Fibroblast of gingiva (primary cell): ENCODE measurements at regions not wholly inside any gene's neighbourhood (a gene's known extent, or its start where the extent isn't known, plus 50 kb on each side); places are given as distances from the start of the nearest gene placed in this dataset.

Source experiments
- DNase-seq: peaks from one replicate; pipeline ENCODE4 v3.0.0-alpha.2; 2011; ENCODE audit warnings: low read depth

DNA sequence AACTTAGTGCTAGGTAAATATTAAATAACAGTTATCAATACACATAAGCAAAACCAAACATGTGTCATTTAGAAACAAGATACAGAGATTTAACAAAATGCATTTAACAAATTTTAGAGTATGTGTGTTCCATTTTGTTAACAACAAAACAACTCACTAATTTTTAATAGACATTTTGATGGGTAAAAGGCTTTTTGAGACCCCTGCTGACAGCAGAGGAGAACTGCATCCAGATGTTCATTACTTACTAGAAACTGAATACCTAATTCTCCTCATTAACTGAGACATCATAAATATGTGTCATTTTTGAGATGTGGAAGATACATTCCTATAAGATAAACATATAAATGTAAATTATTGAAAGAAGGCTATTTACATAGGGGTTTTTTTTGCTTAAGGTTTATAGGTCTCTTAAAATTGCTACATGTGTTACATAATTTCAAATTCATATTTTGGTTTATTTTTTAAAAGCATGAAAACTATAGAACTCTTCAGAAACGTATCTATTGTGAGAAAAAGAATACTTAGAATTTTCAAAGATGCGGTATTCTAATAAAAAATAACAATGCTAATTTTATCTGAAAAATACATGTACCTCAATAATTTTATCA is 1009.8 kb downstream of the TUSC7 start:
- peak; percentile 21 for DNase-seq

DNA sequence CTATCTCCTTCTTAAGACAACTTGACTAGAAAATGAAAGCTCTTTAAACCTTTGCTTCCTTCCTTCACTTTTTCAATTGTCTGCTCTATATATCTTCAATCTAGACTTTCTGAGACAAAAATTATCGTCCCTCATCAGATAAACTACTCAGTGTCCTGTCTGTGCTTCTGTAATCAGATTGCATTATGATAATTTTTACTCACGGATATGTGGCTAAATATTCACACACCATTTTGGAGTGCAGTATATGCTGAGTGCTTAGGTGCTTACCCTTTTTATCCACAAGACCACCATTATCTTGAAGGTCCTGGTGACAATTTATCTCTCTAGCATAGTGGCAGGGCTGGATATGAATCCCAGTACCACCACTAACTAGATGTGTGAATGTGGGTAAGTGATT is 1012.3 kb downstream of the TUSC7 start:
- no peak for DNase-seq

DNA sequence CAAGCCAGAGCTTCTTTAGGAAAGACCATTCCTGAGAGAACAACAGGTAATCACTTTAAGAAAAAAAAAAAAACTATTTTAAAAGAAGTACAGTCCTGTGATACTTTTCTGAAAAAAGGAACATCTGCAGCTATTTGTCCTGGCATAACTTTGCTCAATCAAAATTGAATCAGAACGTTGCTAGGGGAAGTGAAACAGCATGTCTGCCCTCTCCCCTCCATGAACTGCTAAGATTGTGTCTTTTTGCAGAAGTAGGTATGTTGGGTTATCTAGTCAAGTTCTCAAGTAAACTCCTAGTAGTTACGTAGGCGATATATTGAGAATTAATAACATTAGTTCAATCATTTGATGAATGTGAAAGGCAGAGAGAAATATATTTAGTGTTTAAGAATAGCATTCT is 1013.3 kb downstream of the TUSC7 start:
- no peak for DNase-seq

DNA sequence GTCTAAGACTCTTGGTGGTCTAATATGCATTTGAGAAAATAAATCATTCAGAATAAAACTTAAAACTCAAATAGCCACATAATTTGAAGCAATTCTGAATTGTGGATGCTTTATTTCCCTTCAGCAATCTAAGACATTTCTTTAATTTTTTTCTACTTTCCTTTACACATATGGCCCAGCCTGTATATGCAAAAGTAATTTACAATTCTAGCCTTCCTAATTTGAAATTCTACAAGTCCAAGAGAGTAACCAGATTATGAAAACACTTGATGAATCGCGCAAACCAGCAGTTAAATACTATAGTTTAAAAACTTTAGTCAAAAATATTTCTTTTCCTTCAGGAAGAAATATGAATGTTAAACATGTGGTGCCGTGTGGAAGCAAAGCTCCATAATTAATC is 1014.2 kb downstream of the TUSC7 start:
- no peak for DNase-seq

DNA sequence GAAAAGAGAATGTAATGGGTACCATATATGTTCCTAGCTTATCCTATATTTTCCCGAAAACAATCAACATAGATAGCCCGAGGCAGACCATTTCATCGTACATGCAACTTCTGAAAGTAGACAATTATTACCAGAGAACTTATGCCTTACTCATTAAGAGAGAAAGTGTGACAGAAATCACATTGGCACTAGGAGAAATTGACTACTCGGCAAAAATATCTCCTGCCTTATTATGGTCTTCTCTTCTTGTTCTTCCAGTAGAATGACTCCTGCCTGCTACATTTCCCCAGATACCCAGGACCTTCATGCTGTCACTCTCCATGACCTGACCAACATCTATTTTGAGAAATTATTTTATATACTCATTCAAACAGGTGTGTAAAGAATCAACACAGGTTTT is 1015.7 kb downstream of the TUSC7 start:
- DNase-seq: no peak

DNA sequence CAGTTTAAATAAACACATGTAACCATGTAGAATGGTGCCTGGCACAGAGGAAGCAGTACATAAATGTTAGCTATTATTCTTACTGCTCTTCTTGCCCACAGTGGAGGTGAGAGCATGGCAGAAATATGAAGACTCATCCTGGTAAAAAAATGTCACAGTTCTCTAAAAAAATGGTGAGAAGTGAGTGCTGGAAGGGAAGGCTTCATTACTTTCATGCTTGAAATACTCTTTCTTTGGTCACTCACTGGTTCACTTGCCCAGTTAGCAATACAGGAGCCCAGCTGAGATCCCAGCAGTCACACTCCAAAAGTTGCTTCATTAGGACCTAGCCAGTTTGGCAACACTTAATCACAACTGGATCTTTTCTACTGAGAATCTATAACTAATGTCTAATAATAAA is 1017.2 kb downstream of the TUSC7 start:
- no peak for DNase-seq

DNA sequence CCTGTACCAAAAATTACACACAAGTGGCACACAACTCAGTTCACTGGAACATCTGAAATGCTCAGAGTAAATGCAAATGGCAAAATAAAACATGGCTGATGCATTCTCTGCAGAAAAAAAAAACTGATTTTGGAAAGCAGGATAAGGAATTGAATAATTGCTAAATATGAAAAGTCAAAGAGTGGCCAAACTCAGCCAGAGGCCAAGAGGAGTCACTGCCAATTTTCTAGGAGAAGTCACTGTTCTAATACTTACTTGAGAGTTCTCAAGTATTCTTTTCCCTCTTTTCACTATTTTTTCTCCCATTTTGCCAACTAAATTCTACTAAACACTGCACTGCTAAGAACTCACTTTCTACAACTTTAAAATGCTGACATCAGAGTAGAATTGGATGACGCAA is 1018.6 kb downstream of the TUSC7 start:
- no peak for DNase-seq

DNA sequence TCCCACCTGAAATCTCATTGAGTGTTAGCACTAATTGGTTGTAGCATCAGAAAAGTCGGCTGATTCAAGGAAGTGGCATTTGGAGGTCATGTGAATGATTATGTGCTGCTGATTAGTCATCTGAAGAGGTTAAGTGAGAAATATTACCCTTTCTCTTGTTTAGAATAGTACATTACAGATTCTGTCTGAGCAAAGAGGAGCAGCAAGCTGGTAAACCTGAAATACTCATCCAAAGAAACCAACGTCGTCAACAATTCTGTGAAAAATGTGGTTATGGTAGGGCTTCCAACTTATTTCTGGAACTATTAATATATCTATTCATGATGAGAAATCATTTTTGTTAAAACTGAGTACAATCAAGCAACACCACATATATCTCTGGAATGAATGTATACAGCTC is 1024.9 kb downstream of the TUSC7 start:
- peak; percentile 38 for DNase-seq

DNA sequence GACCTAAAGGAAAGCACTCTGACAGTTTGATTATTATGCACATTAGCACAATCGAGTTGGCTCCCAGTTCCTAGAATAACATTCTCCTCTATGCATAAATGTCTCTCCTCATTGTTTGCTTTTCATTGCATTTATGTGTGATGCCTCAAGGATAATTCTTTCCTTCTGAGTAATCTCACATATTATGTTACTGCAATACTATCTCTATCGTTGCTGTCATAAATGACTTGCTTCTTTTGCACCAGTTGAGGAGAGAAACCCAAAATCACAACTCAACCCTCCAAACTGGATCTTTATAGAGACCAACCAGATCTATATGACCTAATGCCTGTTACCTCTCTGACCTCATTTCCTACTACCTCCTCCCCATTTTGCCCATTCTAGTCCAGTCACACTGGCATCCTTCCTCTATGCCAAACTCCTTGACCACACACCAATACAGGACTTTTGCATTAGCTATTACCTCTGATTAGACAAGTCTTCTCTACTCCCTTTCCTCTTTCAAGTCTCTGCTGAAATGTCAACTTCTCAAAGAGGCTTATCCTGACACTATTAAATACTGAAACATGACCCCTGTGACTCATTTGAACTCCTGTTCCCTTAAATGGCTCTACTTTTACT is 1026.0 kb downstream of the TUSC7 start:
- DNase-seq: peak; percentile 82

DNA sequence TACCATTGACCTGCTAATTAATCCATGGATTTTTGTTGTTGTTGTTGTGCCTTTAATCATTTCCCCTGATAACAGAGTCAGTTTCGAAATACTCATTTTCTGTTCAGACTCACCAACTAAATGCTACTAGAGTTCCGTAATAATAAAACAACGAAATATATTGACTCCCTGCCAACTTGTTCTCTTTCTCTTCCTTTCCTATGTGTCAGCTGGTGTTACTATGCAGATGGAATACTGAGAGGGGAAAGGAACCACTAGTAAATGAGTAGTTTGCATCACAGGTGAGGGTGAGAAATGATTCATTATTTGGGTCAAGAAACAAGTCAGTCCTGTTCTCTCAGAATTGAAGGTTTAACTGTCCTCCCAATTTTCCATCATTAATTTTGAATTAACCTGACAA is 1027.3 kb downstream of the TUSC7 start:
- DNase-seq: no peak

DNA sequence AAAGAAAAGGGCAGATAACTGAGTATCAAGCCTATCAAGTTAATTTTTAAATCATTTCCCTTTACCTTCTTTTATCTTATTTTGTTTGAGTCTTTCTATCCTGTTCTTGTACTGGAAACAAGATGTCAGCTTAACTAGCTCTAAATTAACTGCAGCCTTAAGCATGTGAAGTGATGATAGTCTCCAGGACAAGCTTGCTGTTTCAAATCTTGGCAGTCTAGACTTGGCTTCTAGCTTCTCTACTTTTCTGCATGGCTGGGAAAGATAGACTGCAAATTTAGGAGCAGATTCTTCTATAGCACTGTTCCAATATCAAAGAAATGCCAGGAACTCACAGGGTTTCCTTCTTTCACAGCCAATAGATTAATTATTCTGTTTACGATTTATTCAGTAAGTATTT is 1034.4 kb downstream of the TUSC7 start:
- DNase-seq: no peak

DNA sequence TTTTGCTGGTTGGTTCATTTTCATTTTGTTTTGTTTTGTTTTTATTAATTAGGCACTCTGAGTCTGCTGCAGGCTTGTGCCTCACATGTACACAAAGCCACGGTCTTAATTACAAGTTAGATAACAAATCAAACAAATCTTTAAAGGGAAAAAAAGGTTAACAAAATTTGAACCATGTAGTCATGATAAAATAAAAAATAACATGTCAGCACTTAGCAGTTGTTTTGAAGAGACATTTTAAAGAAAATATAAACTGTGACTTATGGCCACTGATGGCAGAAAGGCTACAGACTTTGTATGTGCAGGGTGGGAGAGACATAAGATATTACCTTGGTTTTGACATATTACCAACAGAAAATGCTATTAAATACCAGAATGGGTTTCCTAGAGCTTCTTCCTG is 1035.4 kb downstream of the TUSC7 start:
- DNase-seq: no peak

DNA sequence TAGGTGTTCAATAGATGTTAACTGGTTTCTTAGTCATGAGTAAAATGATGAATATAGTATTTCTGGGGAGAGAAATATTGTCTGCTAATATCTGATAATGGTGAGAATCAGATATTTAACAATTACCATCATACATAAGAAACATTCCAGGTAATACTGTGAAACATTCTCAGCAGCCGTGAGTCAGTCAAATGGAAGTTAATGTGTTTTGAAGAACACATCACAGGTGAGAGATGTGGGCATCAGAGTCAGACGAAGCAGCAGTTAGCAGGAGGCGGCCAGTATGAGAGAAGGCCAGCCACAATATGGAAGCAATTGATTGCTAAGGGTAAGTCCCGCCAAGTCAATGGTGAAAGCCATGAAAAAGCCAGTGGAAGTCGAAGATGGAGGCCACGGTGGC is 1035.9 kb downstream of the TUSC7 start:
- no peak for DNase-seq

DNA sequence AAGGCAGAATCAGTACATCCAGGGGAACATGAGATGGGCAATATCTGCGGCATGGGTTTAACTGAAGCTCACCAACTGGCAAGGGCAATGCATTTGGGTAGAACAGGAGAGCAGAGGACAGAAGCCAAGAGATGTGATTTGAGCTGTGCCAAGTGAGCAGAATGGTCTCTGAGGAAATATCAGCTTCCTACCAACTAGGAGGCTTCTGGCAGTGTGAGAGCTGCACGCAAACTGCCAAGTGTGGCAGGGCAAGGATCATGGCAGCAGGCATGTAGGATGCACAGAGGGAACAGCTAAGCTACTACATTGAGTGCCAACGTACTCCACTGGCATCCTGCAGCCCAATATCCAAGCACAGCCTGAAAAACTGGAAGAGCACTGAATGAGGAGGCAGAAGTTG is 1036.5 kb downstream of the TUSC7 start:
- peak; percentile 47 for DNase-seq

DNA sequence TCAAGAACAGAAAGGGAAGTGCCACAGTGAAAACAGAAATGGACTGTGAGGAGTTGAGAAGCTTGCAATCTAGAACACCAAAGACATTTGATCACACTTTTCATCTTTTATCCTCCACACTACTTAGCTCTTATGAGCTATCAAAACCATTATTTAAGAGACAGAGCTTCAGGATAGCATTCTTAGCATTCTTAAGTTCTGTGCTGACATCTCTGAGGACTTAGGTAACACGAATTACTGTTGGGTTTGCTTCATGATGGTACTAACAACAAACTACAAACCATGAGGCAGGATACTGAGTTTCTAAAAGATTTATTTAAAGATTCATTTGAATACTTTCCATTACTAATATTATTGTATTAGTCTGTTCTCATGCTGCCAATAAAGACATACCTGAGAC is 1038.6 kb downstream of the TUSC7 start:
- DNase-seq: no peak

DNA sequence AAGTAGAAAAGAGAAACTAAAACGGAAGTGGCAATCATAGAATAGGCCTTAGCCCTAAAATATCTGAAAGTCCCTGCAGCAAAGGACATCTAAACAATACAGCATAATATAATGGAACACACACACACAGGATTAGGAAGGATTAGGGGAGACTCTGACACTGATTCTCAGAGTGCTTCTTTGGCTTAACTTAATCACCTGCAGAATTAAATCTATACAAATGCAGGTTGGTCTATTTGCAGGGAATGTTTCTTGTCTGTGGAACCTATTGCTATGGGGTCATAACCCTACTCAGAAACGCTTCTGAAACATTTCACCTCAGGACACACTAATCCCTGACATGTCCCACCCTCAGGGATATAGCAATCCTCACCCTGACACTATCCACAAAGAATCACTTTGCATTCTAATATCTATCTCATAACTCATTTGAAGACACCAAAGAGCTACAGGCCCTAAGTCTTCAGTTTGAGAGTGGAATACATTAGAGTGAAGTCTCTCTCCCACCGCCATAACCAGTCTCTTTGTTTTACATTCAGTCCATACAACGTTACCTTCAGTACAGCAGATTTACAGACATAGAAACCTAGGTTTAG is 1041.2 kb downstream of the TUSC7 start:
- DNase-seq: no peak

DNA sequence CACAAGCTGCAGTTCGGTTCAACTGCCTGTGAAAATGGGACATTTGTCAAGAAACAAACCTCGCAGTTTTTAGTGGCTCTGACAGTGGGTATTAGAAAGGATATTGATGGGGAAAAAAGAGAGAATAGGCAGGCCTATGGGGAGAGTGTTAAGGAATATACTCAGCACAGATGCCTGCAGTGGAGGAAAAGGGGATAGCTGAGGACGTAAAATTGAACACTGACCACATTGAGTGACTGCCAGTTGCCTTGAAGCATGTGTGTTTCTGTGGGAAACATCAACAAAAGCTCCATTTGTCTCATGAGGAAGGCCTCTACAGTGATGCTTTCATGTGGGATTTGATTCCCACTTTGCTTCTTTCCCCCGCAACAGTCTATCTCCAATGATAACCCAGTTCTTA is 1042.1 kb downstream of the TUSC7 start:
- DNase-seq: no peak

DNA sequence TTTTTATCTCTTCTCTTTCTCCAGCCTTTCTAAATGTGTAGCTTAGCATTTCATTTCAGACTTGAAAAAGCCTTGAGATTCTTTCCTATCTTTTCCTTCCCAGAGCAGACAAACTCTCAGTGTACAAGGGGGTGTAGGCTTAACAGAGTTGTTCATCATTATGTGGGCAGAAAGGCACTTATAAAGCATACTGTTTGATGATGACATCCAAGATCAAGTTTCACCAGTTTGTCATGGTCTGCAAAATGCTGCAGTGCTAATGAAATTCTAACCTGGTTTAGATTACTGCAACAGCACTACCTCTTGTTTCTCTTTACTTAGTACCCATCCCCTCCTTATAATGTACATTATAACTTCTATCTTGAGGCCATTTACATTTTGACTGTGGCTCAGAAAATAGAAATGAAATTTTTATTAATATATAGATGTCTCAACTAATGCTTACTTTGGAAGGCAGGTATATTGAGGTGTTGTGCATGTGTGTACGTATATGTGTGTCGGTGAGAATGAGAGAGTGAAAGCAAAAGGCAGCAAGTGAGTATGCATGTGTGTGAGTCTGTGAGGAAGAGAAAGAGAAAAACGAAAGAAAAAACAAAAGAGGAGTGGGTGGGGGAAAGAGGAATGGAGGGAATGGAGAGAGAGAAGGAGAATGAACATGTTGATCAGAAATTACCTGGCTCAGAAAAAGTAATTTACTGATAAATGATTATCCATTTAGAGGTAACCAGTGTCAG is 1043.6 kb downstream of the TUSC7 start:
- DNase-seq: peak; percentile 88

DNA sequence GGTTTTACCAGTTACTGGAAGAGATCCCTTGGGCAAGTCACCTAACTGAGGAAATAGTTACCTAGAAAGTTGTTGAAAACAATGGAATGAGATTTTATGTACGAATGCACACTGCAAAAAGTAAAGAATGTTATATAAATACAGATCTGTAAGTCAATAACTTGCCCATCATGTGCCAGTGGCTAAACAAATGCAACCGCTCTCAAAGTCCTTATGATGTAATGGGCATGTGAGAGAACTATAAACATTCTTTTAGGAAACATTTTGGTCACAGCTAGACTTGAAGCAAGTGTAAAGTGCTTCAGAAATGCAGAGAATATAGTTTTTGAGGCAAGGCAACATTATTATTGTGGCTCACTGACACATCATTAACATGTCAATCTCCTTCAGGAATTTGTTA is 1044.5 kb downstream of the TUSC7 start:
- no peak for DNase-seq

DNA sequence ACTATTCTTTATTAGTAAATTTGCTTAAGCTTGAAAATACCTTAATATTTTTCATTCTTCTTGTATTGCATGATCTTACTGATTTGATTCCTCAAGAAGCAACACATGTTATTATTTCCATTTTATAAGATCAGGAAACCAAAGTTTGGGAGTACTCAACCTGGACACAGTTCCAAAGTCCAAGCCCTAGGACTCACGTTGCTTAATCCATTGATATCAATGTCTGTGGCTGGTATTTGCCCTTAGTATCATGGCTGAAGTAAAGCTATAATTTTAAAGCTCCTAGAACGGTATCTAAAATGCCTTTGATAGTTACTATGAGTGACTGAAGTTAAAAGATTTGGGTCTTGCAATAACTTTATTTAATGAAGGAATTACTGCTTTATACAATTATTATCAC is 1045.3 kb downstream of the TUSC7 start:
- no peak for DNase-seq

DNA sequence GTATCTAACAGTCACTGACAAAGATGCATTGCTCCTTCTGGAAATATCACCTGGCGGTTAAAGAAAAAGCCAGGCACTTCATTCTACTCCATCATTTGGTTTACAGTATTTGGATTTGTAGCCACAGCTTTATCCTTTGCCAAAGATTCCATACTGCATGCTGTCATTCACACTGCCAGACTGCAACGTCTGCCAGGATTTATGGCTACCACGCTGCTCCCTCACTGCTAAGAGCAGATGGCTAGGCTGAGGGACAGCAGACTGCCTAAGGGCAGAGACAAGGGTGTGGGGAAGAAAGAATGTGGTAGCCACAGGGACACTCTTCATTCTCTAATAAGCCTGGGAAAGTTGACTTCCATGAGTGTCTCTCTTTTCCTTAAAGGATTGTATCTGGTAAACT is 1047.0 kb downstream of the TUSC7 start:
- DNase-seq: no peak

DNA sequence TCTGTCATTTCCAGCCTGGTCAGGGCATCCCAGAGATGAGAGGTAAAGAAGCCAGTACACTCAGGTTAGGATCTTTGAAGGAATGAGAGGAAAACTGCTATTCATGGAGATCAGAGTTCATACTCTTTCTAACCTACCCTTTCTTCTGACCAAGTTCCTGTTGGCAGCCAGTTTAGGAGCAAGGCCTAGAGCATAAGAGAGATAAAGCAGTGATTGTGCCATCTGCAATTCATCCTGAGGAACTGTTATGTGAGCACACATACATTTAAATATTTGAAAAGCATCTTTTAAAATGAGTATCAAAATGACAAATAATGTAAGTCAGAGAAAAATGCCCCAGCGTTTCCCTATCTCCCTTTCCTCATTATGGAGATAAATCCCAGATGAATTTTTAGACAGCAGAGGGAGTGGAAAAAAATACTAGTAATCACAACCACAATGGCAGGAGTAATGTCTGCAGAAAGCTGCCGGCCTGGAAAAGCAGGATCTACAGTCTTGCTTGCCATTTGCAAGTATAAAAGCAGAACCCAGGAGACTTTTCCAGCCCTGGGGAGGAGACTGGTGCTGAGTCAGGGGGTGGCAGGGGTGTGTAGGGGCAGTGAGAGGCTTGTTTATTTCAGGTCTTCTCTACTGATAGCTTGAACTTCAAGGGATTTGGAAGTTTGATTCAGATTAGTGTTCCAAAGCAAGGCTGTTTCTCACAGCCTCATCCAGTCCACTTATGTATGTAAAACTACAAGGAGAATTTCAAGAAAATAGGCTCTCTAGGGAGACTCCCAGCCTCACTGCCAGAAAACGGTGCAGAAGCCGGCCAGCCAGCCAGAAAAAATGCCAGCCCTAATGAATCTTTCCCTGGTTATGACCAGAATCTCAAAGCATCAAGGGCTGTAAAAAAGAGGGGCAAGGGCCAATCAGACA is 1052.4 kb downstream of the TUSC7 start:
- peak; percentile 9 for DNase-seq
